Astrocyte of the hippocampus (primary cell): ENCODE measurements at regions not wholly inside any gene's neighbourhood (a gene's known extent, or its start where the extent isn't known, plus 50 kb on each side); places are given as distances from the start of the nearest gene placed in this dataset.
A peak's percentile ranks its signal among the peaks of the same experiment; 100 is the strongest.

Source experiments
- DNase-seq: peaks from one replicate; pipeline ENCODE4 v3.0.0; 2011; ENCODE audit warnings: low read depth, low spot score

- DNase-seq: no peak
Measured at GRCh38 chr15:47203993-47204392, 513.3 kb upstream of the SEMA6D start.

GRCh38 chr15:47206358-47206978 lies 510.8 kb upstream of the SEMA6D start:
- peak; percentile 42 for DNase-seq

- DNase-seq: no peak
Measured at GRCh38 chr15:47209591-47209990, 507.7 kb upstream of the SEMA6D start.

GRCh38 chr15:47212222-47213010 lies 504.9 kb upstream of the SEMA6D start:
- no peak for DNase-seq

- DNase-seq: no peak
Measured at GRCh38 chr15:47213883-47214282, 503.4 kb upstream of the SEMA6D start.

- DNase-seq: peak; percentile 53
Measured at GRCh38 chr15:47218295-47218694, 499.0 kb upstream of the SEMA6D start.

- DNase-seq: no peak
Measured at GRCh38 chr15:47244361-47244760, 472.9 kb upstream of the SEMA6D start.

GRCh38 chr15:47246317-47246716 lies 471.0 kb upstream of the SEMA6D start:
- DNase-seq: no peak

GRCh38 chr15:47258521-47258920 lies 458.8 kb upstream of the SEMA6D start:
- DNase-seq: no peak

GRCh38 chr15:47265686-47266085 lies 451.6 kb upstream of the SEMA6D start:
- no peak for DNase-seq

- DNase-seq: no peak
Measured at GRCh38 chr15:47266566-47266965, 450.7 kb upstream of the SEMA6D start.

GRCh38 chr15:47273864-47274263 lies 443.4 kb upstream of the SEMA6D start:
- no peak for DNase-seq

GRCh38 chr15:47283246-47283645 lies 434.1 kb upstream of the SEMA6D start:
- no peak for DNase-seq

- no peak for DNase-seq
Measured at GRCh38 chr15:47288794-47289193, 428.5 kb upstream of the SEMA6D start.

- DNase-seq: no peak
Measured at GRCh38 chr15:47289656-47290055, 427.6 kb upstream of the SEMA6D start.

GRCh38 chr15:47291767-47292166 lies 425.5 kb upstream of the SEMA6D start:
- DNase-seq: no peak

- no peak for DNase-seq
Measured at GRCh38 chr15:47292638-47293190, 424.6 kb upstream of the SEMA6D start.

- DNase-seq: peak; percentile 94
Measured at GRCh38 chr15:47293466-47294162, 423.7 kb upstream of the SEMA6D start.

GRCh38 chr15:47294765-47295259 lies 422.5 kb upstream of the SEMA6D start:
- DNase-seq: peak; percentile 2

- no peak for DNase-seq
Measured at GRCh38 chr15:47296881-47297280, 420.4 kb upstream of the SEMA6D start.

- DNase-seq: peak; percentile 22
Measured at GRCh38 chr15:47299846-47300434, 417.4 kb upstream of the SEMA6D start.

- no peak for DNase-seq
Measured at GRCh38 chr15:47300596-47300995, 416.7 kb upstream of the SEMA6D start.
